ENCODE measurements at regions not wholly inside any gene's neighbourhood (a gene's known extent, or its start where the extent isn't known, plus 50 kb on each side); places are given as distances from the start of the nearest gene placed in this dataset.

- Histone ChIP-seq H3K4me3 (no peak overlapping the region), H3K36me3 (no peaks in the 10 kb centered on the region), H3K4me1 (peaks cover 0 to 31% of the 10 kb centered on the region in 2 donors), H3K9me3 (no peaks in the 10 kb centered on the region), H3K27me3 (no peaks in the 10 kb centered on the region), H3K27ac (no peak overlapping the region)
- no peak for TF ChIP-seq CTCF (IDR thresholded peaks at IDR 0.05)
- DNase-seq (ENCODE audit: low spot score), result no peak
These were observed 134.6 kb upstream of the IRX3 start for GRCh38 chr16:54421220-54421619.

GRCh38 chr16:54418903-54419302 is 132.3 kb upstream of the IRX3 start:
- no peak for DNase-seq (ENCODE audit: low spot score)

GRCh38 chr16:54417384-54417783 is 130.8 kb upstream of the IRX3 start:
- Histone ChIP-seq H3K36me3 (no peaks in the 10 kb centered on the region), H3K27ac (no peak overlapping the region), H3K4me1 (peaks cover 0 to 27% of the 10 kb centered on the region in 2 donors), H3K27me3 (no peaks in the 10 kb centered on the region), H3K9me3 (peaks cover 0 to 4% of the 10 kb centered on the region in 2 donors), H3K4me3 (no peak overlapping the region)
- DNase-seq (ENCODE audit: low spot score), result no peak
- TF ChIP-seq CTCF (IDR thresholded peaks at IDR 0.05), result no peak

More at GRCh38 chr16:54418903-54419302, 132.3 kb upstream of the IRX3 start:
- Histone ChIP-seq H3K4me3 (no peak overlapping the region), H3K27me3 (no peaks in the 10 kb centered on the region), H3K4me1 (peaks cover 0 to 31% of the 10 kb centered on the region in 2 donors), H3K9me3 (peaks cover 0 to 4% of the 10 kb centered on the region in 2 donors), H3K27ac (no peak overlapping the region), H3K36me3 (no peaks in the 10 kb centered on the region)
- no peak for TF ChIP-seq CTCF (IDR thresholded peaks at IDR 0.05)

- Histone ChIP-seq H3K27me3 (no peaks in the 10 kb centered on the region), H3K4me1 (peaks cover 0 to 31% of the 10 kb centered on the region in 2 donors), H3K27ac (no peak overlapping the region), H3K36me3 (no peaks in the 10 kb centered on the region), H3K4me3 (no peak overlapping the region), H3K9me3 (peaks cover 0 to 4% of the 10 kb centered on the region in 2 donors)
- no peak for TF ChIP-seq CTCF (IDR thresholded peaks at IDR 0.05)
- DNase-seq (ENCODE audit: low spot score), result no peak
These were observed 128.1 kb upstream of the IRX3 start for GRCh38 chr16:54414671-54415070.

- Histone ChIP-seq H3K9me3 (peaks cover 0 to 4% of the 10 kb centered on the region in 2 donors), H3K27ac (no peak overlapping the region), H3K36me3 (no peaks in the 10 kb centered on the region), H3K27me3 (no peaks in the 10 kb centered on the region), H3K4me1 (peaks cover 0 to 24% of the 10 kb centered on the region in 2 donors), H3K4me3 (no peak overlapping the region)
- no peak for TF ChIP-seq CTCF (IDR thresholded peaks at IDR 0.05)
- DNase-seq (ENCODE audit: low spot score), result no peak
These were observed 126.3 kb upstream of the IRX3 start for GRCh38 chr16:54412777-54413455.

GRCh38 chr16:54412037-54412436 is 125.5 kb upstream of the IRX3 start:
- H3K9me3 ChIP-seq, result peaks cover 0 to 4% of the 10 kb centered on the region in 2 donors
- TF ChIP-seq CTCF (IDR thresholded peaks at IDR 0.05), result no peak
- H3K36me3 ChIP-seq, result no peaks in the 10 kb centered on the region
- no peaks in the 10 kb centered on the region for H3K27me3 ChIP-seq
- no peak overlapping the region for H3K27ac ChIP-seq
- peaks cover 0 to 17% of the 10 kb centered on the region in 2 donors for H3K4me1 ChIP-seq
- peak overlapping the region in 1 of 2 donors; percentile 11 for H3K4me3 ChIP-seq
- no peak for DNase-seq (ENCODE audit: low spot score)
